HCT116 (cell line): ENCODE measurements at regions not wholly inside any gene's neighbourhood (a gene's known extent, or its start where the extent isn't known, plus 50 kb on each side); places are given as distances from the start of the nearest gene placed in this dataset.

Experiments
- ATAC-seq: fragments of 200-7000 bp; cut with Tn5 transposase; 2 replicates; pipeline ENCODE4 v1.9.1; 2020; ENCODE audit warnings: mild to moderate bottlenecking, moderate library complexity
- BruUV-seq: library from RNA; stranded (reverse); fragments of 400-500 nt; replicated peaks from 2 replicates; lab custom pipeline; 2021; lab: Mats Ljungman, UMichigan
- CTCF ChIA-PET: fragments of 300-600 bp; sonication (Branson Sonifier 250); formaldehyde crosslinking; loops from one replicate; lab custom pipeline; 2021; ENCODE audit warnings: antibody characterized with exemption; lab: Charles Lee
- POLR2A ChIA-PET: fragments of 300-600, 350-600 bp; sonication (Branson Sonifier 250); formaldehyde crosslinking; loops from one replicate; lab custom pipeline; 2021; ENCODE audit warnings: antibody characterized with exemption; lab: Charles Lee
- RAD21 ChIA-PET, 2 experiments: fragments of 300-600 bp; sonication (Branson Sonifier 250); formaldehyde crosslinking; loops; one replicate each; lab custom pipeline; 2023; ENCODE audit warnings: low total read pairs in 2 of 2; ENCODE audit not compliant: uncharacterized antibody in 2 of 2, unreplicated experiment in 2 of 2, low non-redundant PET in 1 of 2; lab: Charles Lee
- DNase-seq: peaks from one replicate; pipeline ENCODE4 v3.0.0-alpha.2; 2010; ENCODE audit warnings: low read depth, low spot score
- H2AFZ ChIP-seq: fragments of 200-600 bp; shearing (Covaris generic), sonication (generic); 2 replicates; pipeline ENCODE4 v1.6.1; 2017; ENCODE audit warnings: low read depth, mixed run types, mixed read lengths, antibody characterized with exemption, low read length; ENCODE audit not compliant: poor library complexity, severe bottlenecking
- H3K27ac ChIP-seq: 2 replicates; pipeline ENCODE4 v1.5.1; 2012; ENCODE audit warnings: low read depth, low read length
- H3K27me3 ChIP-seq: fragments of 200-600 bp; sonication (generic); 2 replicates; pipeline ENCODE4 v1.6.1; 2016; ENCODE audit warnings: mixed run types, low read length, mixed read lengths; ENCODE audit not compliant: insufficient read depth
- H3K36me3 ChIP-seq, 2 experiments: fragments of 200-500 bp in 1 of 2; fragments of 200-600 bp in 1 of 2; sonication (Bioruptor generic) in 1 of 2; sonication (generic) in 1 of 2; 2 replicates each; pipeline versions ENCODE4 v1.5.1 to v1.6.1; 2014 to 2016; ENCODE audit warnings: low read length in 2 of 2, inconsistent platforms in 1 of 2, mixed read lengths in 1 of 2, mixed run types in 1 of 2; ENCODE audit not compliant: insufficient read depth in 2 of 2, control insufficient read depth in 1 of 2
- H3K4me1 ChIP-seq, 2 experiments: fragments of 200-600 bp in 1 of 2; sonication (generic) in 1 of 2; 2 replicates each; pipeline versions ENCODE4 v1.5.1 to v1.6.1; 2012 to 2017; ENCODE audit warnings: low read length in 2 of 2, inconsistent platforms in 1 of 2, mild to moderate bottlenecking in 1 of 2, mixed read lengths in 1 of 2, mixed run types in 1 of 2, moderate library complexity in 1 of 2; ENCODE audit not compliant: insufficient read depth in 2 of 2, control insufficient read depth in 1 of 2
- H3K4me2 ChIP-seq: fragments of 200-600 bp; sonication (generic); 2 replicates; pipeline ENCODE4 v1.6.1; 2017; ENCODE audit warnings: mixed run types, low read length, mixed read lengths
- H3K4me3 ChIP-seq, 2 experiments: fragments of 200-600 bp in 1 of 2; sonication (generic) in 1 of 2; replicated peaks in 1 of 2; 2 replicates each; pipeline ENCODE4 v1.5.1; 2011 to 2016; ENCODE audit warnings: low read length in 2 of 2, control low read depth in 1 of 2, low read depth in 1 of 2, mild to moderate bottlenecking in 1 of 2, mixed read lengths in 1 of 2, mixed run types in 1 of 2
- H3K79me2 ChIP-seq: fragments of 200-600 bp; sonication (generic); 2 replicates; pipeline ENCODE4 v1.6.1; 2017; ENCODE audit warnings: mild to moderate bottlenecking, mixed run types, low read length, moderate library complexity, mixed read lengths; ENCODE audit not compliant: insufficient read depth
- H3K9ac ChIP-seq: fragments of 200-600 bp; sonication (generic); 2 replicates; pipeline ENCODE4 v1.6.1; 2016; ENCODE audit warnings: low read length, mixed read lengths
- H3K9me2 ChIP-seq: fragments of 200-600 bp; sonication (generic), shearing (Covaris generic); 2 replicates; pipeline ENCODE4 v1.6.1; 2017; ENCODE audit warnings: mixed run types, mild to moderate bottlenecking, moderate library complexity; ENCODE audit not compliant: insufficient read depth
- H3K9me3 ChIP-seq, 2 experiments: fragments of 200-500 bp in 1 of 2; fragments of 200-600 bp in 1 of 2; sonication (Bioruptor generic) in 1 of 2; sonication (generic) in 1 of 2; 2 replicates each; pipeline ENCODE4 v1.6.1; 2014 to 2017; ENCODE audit warnings: low read length in 2 of 2, mixed read lengths in 2 of 2, inconsistent platforms in 1 of 2, low read depth in 1 of 2, mild to moderate bottlenecking in 1 of 2, mixed run types in 1 of 2, moderate library complexity in 1 of 2; ENCODE audit not compliant: control insufficient read depth in 1 of 2, insufficient read depth in 1 of 2
- H4K20me1 ChIP-seq: fragments of 200-600 bp; sonication (generic), shearing (Covaris generic); 2 replicates; pipeline ENCODE4 v1.6.1; 2017; ENCODE audit warnings: mixed run types, mild to moderate bottlenecking, moderate library complexity; ENCODE audit not compliant: insufficient read depth
- CBX3 ChIP-seq: IDR thresholded peaks from 2 replicates; pipeline ENCODE4 v1.6.1; 2012; ENCODE audit warnings: low read depth
- CEBPB ChIP-seq: IDR thresholded peaks from 2 replicates; pipeline ENCODE4 v1.6.1; 2012; ENCODE audit warnings: low read depth
- EGR1 ChIP-seq: IDR thresholded peaks from 2 replicates; pipeline ENCODE4 v1.6.1; 2012; ENCODE audit warnings: low read depth
- EZH2 ChIP-seq: fragments of 200-600 bp; sonication (generic); IDR thresholded peaks from 2 replicates; pipeline ENCODE4 v1.6.1; 2017; ENCODE audit warnings: antibody characterized with exemption, mixed run types
- EZH2phosphoT487 ChIP-seq: fragments of 200-600 bp; IDR thresholded peaks from 2 replicates; pipeline ENCODE4 v1.6.1; 2018; ENCODE audit warnings: antibody characterized with exemption, borderline replicate concordance
- JUND ChIP-seq: IDR thresholded peaks from 2 replicates; pipeline ENCODE4 v1.6.1; 2012
- POLR2A ChIP-seq: IDR thresholded peaks from 2 replicates; pipeline ENCODE4 v1.7.0; 2011; ENCODE audit warnings: borderline replicate concordance; ENCODE audit not compliant: insufficient read depth, insufficient read length; ENCODE audit errors: extremely low read depth
- SP1 ChIP-seq: IDR thresholded peaks from 2 replicates; pipeline ENCODE4 v1.6.1; 2012; ENCODE audit warnings: low read depth
- SRF ChIP-seq: IDR thresholded peaks from 2 replicates; pipeline ENCODE4 v1.6.1; 2012; ENCODE audit warnings: low read depth
- TCF7L2 ChIP-seq: IDR thresholded peaks from 2 replicates; pipeline ENCODE4 v1.7.0; 2011; ENCODE audit warnings: borderline replicate concordance, inconsistent platforms; ENCODE audit not compliant: insufficient read depth, insufficient read length; ENCODE audit errors: extremely low read depth
- YY1 ChIP-seq: IDR thresholded peaks from 2 replicates; pipeline ENCODE4 v1.6.1; 2011; ENCODE audit warnings: low read length, low read depth, moderate library complexity, mild to moderate bottlenecking; ENCODE audit not compliant: insufficient replicate concordance; ENCODE audit errors: extremely low read depth
- ZNF274 ChIP-seq: fragments of 200-500 bp; sonication (Bioruptor generic); IDR thresholded peaks from 2 replicates; pipeline ENCODE4 v1.6.1; 2014; ENCODE audit warnings: mild to moderate bottlenecking, low read depth, low read length, inconsistent platforms
- intact Hi-C: fragments of 100-400 bp; cut with micrococcal nuclease; formaldehyde crosslinking; loops from 2 replicates; pipeline ENCODE4 v1.10.0; 2022
- TF ChIP-seq, protein P1 (sequence below): IDR thresholded peaks from 2 replicates; pipeline ENCODE4 v1.6.1; 2012
- TF ChIP-seq, protein P2 (sequence below): IDR thresholded peaks from 2 replicates; pipeline ENCODE4 v1.6.1; 2011; ENCODE audit warnings: mild to moderate bottlenecking, low read length, moderate library complexity; ENCODE audit not compliant: insufficient replicate concordance; ENCODE audit errors: extremely low read depth
- TF ChIP-seq, protein P3 (sequence below), 3 experiments: fragments of 200-600 bp in 1 of 3; sonication (generic) in 1 of 3; IDR thresholded peaks in 2 of 3; conservative IDR thresholded peaks in 1 of 3; 2 replicates each; pipeline ENCODE4 v1.5.1; 2012 to 2017; ENCODE audit warnings: low read depth in 2 of 3, low read length in 2 of 3, antibody characterized with exemption in 1 of 3, borderline replicate concordance in 1 of 3, control low read depth in 1 of 3, mild to moderate bottlenecking in 1 of 3, mixed read lengths in 1 of 3, mixed run types in 1 of 3, moderate library complexity in 1 of 3; ENCODE audit not compliant: insufficient read depth in 1 of 3

DNA sequence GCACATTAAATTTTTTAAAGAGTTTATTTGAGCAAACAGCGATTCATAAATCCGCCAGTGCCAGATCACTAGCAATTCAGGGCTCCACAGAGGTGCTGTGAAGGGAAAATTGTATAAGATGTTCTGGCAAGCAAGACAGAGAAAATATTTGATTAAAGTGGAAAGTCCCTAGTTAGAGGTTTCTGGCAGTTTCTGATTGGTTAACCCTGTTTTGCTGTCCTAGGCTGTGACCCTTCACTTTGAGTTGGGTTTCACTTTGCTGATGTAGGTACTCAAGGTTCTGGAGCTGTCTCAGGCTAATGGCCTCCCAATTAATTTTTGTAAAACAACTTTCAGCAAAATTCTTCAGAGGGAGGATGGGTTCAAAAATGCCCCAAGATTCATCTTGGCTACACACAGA, 79.4 kb upstream of the NXPH1 start:
- Histone ChIP-seq H3K9me3 (no peaks in the 10 kb centered on the region), H3K4me1 (peaks cover 3 to 4% of the 10 kb centered on the region in 2 experiments; a peak in 3 of 4 replicates), H3K4me2 (no peak overlapping the region), H3K9me2 (no peaks in the 10 kb centered on the region), H3K4me3 (no peak overlapping the region), H4K20me1 (no peaks in the 10 kb centered on the region), H3K27ac (no peak overlapping the region), H3K27me3 (no peaks in the 10 kb centered on the region), H3K36me3 (no peaks in the 10 kb centered on the region), H3K9ac (no peak overlapping the region), H2AFZ (no peak overlapping the region), H3K79me2 (no peaks in the 10 kb centered on the region)
- no peak for TF ChIP-seq SP1
- no peak for TF ChIP-seq YY1
- TF ChIP-seq, protein P1, sequence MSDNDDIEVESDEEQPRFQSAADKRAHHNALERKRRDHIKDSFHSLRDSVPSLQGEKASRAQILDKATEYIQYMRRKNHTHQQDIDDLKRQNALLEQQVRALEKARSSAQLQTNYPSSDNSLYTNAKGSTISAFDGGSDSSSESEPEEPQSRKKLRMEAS: no peak
- TF ChIP-seq ZNF274: no peak
- no peak for TF ChIP-seq CBX3
- TF ChIP-seq SRF: no peak
- ChIA-PET RAD21 (no interaction called here), CTCF (no interaction called here), POLR2A (no interaction called here)
- ATAC-seq: no peak
- intact Hi-C loops: no loop called here
- DNase-seq: no peak
- BruUV-seq: no TSS peak

DNA sequence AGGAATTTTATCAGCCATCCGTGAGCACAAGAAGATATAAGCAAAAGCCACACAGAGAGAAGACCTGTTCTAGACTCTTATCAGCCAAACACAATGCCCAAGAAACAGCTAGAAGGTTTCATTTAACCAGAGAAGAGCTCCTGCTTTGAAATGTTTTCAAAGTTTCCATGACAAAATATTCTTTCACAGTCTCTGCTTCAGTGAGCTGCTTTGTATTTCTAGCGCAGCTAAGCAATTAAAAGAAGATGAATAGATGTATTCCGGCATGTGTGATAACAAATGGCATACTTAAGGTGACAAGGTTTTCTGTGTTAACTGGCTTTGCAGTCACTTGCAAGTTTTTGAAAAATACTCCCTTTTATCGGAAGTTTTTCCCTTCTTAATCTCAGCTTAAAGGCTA, 78.9 kb upstream of the NXPH1 start:
- TF ChIP-seq ZNF274: no peak
- TF ChIP-seq JUND: no peak
- no peak for TF ChIP-seq SP1
- TF ChIP-seq EZH2: no peak
- TF ChIP-seq YY1: no peak
- TF ChIP-seq EZH2phosphoT487: no peak
- no peak for TF ChIP-seq POLR2A
- TF ChIP-seq, protein P2, sequence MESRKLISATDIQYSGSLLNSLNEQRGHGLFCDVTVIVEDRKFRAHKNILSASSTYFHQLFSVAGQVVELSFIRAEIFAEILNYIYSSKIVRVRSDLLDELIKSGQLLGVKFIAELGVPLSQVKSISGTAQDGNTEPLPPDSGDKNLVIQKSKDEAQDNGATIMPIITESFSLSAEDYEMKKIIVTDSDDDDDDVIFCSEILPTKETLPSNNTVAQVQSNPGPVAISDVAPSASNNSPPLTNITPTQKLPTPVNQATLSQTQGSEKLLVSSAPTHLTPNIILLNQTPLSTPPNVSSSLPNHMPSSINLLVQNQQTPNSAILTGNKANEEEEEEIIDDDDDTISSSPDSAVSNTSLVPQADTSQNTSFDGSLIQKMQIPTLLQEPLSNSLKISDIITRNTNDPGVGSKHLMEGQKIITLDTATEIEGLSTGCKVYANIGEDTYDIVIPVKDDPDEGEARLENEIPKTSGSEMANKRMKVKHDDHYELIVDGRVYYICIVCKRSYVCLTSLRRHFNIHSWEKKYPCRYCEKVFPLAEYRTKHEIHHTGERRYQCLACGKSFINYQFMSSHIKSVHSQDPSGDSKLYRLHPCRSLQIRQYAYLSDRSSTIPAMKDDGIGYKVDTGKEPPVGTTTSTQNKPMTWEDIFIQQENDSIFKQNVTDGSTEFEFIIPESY: no peak
- no peak for TF ChIP-seq EGR1
- no peak for TF ChIP-seq SRF
- TF ChIP-seq, protein P3, sequence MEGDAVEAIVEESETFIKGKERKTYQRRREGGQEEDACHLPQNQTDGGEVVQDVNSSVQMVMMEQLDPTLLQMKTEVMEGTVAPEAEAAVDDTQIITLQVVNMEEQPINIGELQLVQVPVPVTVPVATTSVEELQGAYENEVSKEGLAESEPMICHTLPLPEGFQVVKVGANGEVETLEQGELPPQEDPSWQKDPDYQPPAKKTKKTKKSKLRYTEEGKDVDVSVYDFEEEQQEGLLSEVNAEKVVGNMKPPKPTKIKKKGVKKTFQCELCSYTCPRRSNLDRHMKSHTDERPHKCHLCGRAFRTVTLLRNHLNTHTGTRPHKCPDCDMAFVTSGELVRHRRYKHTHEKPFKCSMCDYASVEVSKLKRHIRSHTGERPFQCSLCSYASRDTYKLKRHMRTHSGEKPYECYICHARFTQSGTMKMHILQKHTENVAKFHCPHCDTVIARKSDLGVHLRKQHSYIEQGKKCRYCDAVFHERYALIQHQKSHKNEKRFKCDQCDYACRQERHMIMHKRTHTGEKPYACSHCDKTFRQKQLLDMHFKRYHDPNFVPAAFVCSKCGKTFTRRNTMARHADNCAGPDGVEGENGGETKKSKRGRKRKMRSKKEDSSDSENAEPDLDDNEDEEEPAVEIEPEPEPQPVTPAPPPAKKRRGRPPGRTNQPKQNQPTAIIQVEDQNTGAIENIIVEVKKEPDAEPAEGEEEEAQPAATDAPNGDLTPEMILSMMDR (IDR thresholded peaks at IDR 0.05 in 2 of 3, conservative IDR thresholded peaks at IDR 0.05 in 1 of 3; ENCODE audit: borderline replicate concordance in 1 of 3, insufficient read depth in 1 of 3, low read depth in 2 of 3, low read length in 2 of 3): no peak
- no peak for TF ChIP-seq TCF7L2
- TF ChIP-seq CEBPB: no peak

More for the DNA sequence above, 78.9 kb upstream of the NXPH1 start:
- RAD21 ChIA-PET: no interaction called here
- H3K9me3 ChIP-seq: no peaks in the 10 kb centered on the region
- ATAC-seq (no peak), DNase-seq (no peak)
- no peak overlapping the region for H3K9ac ChIP-seq
- no peak overlapping the region for H3K4me3 ChIP-seq
- H4K20me1 ChIP-seq: no peaks in the 10 kb centered on the region
- H3K27me3 ChIP-seq: no peaks in the 10 kb centered on the region
- no peaks in the 10 kb centered on the region for H3K36me3 ChIP-seq
- no peaks in the 10 kb centered on the region for H3K79me2 ChIP-seq
- H3K27ac ChIP-seq: no peak overlapping the region
- no peaks in the 10 kb centered on the region for H3K9me2 ChIP-seq
- POLR2A ChIA-PET: no interaction called here
- intact Hi-C loops: no loop called here
- no peak overlapping the region for H3K4me2 ChIP-seq
- H2AFZ ChIP-seq: no peak overlapping the region
- CTCF ChIA-PET: no interaction called here
- BruUV-seq: no TSS peak
- H3K4me1 ChIP-seq: peaks cover 3 to 4% of the 10 kb centered on the region in 2 experiments; a peak in 3 of 4 replicates
